RWPE2 (cell line): ENCODE measurements at regions not wholly inside any gene's neighbourhood (a gene's known extent, or its start where the extent isn't known, plus 50 kb on each side); places are given as distances from the start of the nearest gene placed in this dataset.
"Not testable (repeated sequence)": the region's sequence is repeated elsewhere in the genome, so short reads cannot be mapped to it uniquely, and the experiment has no call there.

ENCODE experiments used
- ATAC-seq: fragments of 200-7000 bp; cut with Tn5 transposase; 3 replicates; pipeline ENCODE4 v1.9.1; 2021; ENCODE audit warnings: low read depth
- DNase-seq: peaks from one replicate; pipeline ENCODE4 v3.0.0-alpha.2; 2020; ENCODE audit warnings: low spot score
- H3K27ac ChIP-seq: fragments of 450-650 bp; 2 replicates; pipeline ENCODE4 v1.5.1; 2017; ENCODE audit warnings: mild to moderate bottlenecking; ENCODE audit not compliant: poor library complexity, severe bottlenecking
- H3K27me3 ChIP-seq: fragments of 250-450 bp; sonication (Bioruptor Pico); 2 replicates; pipeline ENCODE4 v1.5.1; 2021; ENCODE audit warnings: mild to moderate bottlenecking, moderate library complexity; ENCODE audit not compliant: insufficient read depth, poor library complexity, severe bottlenecking
- H3K36me3 ChIP-seq: fragments of 250-450 bp; sonication (Bioruptor Pico); 2 replicates; pipeline ENCODE4 v1.5.1; 2020; ENCODE audit warnings: low read depth, mild to moderate bottlenecking, moderate library complexity
- H3K4me1 ChIP-seq: fragments of 250-450 bp; sonication (Bioruptor Pico); 2 replicates; pipeline ENCODE4 v1.5.1; 2021; ENCODE audit warnings: mild to moderate bottlenecking, moderate library complexity; ENCODE audit not compliant: insufficient read depth, poor library complexity, severe bottlenecking
- H3K4me3 ChIP-seq: fragments of 250-450 bp; sonication (Bioruptor Pico); 2 replicates; pipeline ENCODE4 v1.5.1; 2021; ENCODE audit warnings: mild to moderate bottlenecking, moderate library complexity; ENCODE audit not compliant: severe bottlenecking
- H3K9me3 ChIP-seq: fragments of 250-450 bp; sonication (Bioruptor Pico); 2 replicates; pipeline ENCODE4 v1.5.1; 2021; ENCODE audit warnings: mild to moderate bottlenecking, moderate library complexity; ENCODE audit not compliant: severe bottlenecking
- TF ChIP-seq, protein P1 (sequence below): fragments of 450-650 bp; IDR thresholded peaks from one replicate; pipeline ENCODE4 v1.5.1; 2017; ENCODE audit warnings: mild to moderate bottlenecking, moderate library complexity; ENCODE audit not compliant: poor library complexity, severe bottlenecking

GRCh38 chr7:27438881-27439589 is 196.4 kb downstream of the EVX1 start:
- H3K4me1 ChIP-seq: peaks cover 10% of the 10 kb centered on the region
- no peaks in the 10 kb centered on the region for H3K27me3 ChIP-seq
- no peaks in the 10 kb centered on the region for H3K9me3 ChIP-seq
- no peak overlapping the region for H3K27ac ChIP-seq
- ATAC-seq: no peak
- H3K4me3 ChIP-seq: no peak overlapping the region
- TF ChIP-seq, protein P1, sequence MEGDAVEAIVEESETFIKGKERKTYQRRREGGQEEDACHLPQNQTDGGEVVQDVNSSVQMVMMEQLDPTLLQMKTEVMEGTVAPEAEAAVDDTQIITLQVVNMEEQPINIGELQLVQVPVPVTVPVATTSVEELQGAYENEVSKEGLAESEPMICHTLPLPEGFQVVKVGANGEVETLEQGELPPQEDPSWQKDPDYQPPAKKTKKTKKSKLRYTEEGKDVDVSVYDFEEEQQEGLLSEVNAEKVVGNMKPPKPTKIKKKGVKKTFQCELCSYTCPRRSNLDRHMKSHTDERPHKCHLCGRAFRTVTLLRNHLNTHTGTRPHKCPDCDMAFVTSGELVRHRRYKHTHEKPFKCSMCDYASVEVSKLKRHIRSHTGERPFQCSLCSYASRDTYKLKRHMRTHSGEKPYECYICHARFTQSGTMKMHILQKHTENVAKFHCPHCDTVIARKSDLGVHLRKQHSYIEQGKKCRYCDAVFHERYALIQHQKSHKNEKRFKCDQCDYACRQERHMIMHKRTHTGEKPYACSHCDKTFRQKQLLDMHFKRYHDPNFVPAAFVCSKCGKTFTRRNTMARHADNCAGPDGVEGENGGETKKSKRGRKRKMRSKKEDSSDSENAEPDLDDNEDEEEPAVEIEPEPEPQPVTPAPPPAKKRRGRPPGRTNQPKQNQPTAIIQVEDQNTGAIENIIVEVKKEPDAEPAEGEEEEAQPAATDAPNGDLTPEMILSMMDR: no peak
- DNase-seq: no peak
- H3K36me3 ChIP-seq: no peaks in the 10 kb centered on the region

DNA sequence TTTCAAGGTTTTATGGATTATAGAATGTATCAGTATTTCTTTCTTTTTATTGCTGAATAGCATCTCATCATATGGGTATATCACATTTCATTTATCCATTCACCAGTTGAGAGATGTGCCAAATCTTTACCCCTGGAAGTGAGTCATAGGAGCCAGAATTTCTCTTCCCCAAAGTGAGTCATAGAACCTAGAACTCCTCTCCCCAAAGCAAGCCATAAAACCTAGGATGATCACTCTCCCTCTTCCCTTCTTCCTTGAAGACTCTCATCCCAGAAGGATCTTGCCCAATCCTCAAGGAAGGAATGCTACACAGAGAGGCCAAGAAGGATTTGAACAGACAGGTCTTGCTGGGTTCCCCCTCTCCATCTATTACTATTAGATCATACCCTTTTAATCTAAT is 199.9 kb downstream of the EVX1 start:
- Histone ChIP-seq H3K4me3 (no peak overlapping the region), H3K36me3 (no peaks in the 10 kb centered on the region), H3K9me3 (no peaks in the 10 kb centered on the region), H3K4me1 (peaks cover 10% of the 10 kb centered on the region), H3K27me3 (no peaks in the 10 kb centered on the region), H3K27ac (peak overlapping the region; percentile 10)
- ATAC-seq (peak; percentile 93), DNase-seq (no peak)
- TF ChIP-seq, protein P1: no peak

- H3K27me3 ChIP-seq, H3K36me3 ChIP-seq, DNase-seq, H3K27ac ChIP-seq, H3K4me1 ChIP-seq, H3K4me3 ChIP-seq, ATAC-seq, H3K9me3 ChIP-seq: not testable (repeated sequence)
These were observed 206.4 kb downstream of the EVX1 start for GRCh38 chr7:27449046-27449445.

DNA sequence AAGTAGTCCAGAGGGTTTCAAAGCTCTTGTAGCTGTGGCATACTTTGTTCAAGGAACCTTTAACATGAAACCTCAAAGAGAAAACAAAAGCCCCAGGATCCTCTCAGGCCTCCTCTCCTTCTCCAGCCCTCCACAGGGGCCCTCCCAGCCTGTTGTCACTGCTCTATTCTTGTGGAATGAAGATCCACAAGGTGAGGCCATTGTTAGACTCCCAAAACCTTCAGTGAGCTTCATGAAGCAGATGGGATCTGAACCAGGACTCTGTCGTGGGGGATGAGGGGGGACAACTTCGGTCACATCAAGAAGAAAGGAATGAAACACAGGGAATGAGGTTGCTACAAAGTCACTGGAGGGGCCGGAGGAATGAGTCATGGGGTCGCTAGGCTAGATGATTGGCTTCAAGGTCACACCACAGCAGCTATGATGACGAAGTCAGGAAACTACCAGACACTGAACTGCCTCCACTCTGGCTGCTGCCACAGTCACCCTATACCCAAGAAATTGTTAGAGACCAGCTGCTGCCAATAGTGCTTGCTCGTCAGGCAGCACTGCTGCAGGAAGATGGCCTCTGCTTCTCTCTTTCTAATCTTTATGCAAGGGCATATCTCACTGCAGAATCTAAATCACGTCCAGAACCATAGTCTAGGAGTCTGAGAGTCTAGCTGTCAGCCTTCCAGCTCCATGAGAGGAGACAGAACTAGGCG is 208.8 kb downstream of the HIBADH start:
- ATAC-seq (no peak), DNase-seq (no peak)
- no peaks in the 10 kb centered on the region for H3K27me3 ChIP-seq
- H3K27ac ChIP-seq: no peak overlapping the region
- H3K9me3 ChIP-seq: no peaks in the 10 kb centered on the region
- H3K4me1 ChIP-seq: no peaks in the 10 kb centered on the region
- H3K4me3 ChIP-seq: no peak overlapping the region
- TF ChIP-seq, protein P1: no peak
- H3K36me3 ChIP-seq: no peaks in the 10 kb centered on the region

GRCh38 chr7:27457120-27457519 is 205.6 kb downstream of the HIBADH start:
- H3K4me3 ChIP-seq, H3K27ac ChIP-seq, H3K27me3 ChIP-seq, H3K36me3 ChIP-seq, H3K4me1 ChIP-seq, DNase-seq, H3K9me3 ChIP-seq, ATAC-seq: not testable (repeated sequence)

DNA sequence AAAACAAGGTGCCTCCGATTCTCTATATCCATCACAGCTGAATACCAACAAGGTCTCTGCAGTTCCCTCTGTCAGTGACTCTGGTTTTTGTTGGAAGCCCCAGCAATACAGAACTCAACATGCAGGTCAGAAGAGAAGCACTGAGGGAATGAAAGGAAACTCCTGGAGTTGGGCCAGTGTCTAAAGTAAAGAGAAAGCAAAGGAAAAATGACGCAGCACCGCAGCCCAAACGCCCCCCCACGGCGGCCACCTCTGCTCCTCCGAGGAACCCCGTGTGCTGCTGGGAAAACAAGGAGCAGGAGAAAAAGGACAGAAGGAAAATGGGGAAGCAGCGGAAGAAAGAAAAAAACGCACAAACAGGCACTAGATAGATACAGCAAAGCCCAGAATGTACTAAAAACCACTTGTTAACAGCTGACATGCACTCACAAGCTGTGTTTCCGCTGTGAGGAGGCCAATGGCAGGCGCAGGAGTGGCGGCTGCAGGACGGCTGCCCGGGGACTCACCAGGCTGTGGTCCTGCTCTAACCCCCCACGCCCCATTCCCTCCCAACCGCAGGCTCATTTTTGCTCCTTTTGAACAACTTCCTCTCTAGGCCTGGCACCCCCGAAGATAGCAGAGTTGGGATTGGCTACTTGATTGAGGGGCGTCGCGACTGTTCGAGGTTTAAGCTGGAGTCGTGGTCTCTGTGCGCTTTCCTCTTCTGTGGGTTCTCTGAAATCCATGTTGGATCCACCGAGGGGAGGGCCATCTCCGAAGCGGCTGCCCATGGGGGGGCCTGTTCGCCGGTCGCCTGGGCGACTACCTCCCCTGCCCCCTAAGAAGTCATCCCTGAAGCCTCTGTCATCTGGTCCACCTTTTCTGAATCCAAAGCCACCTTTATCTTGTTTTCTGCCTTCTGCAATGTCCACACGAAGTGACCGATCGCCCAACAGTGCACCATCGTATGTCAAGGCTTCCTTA is 204.8 kb downstream of the HIBADH start:
- not testable (repeated sequence) for H3K36me3 ChIP-seq, DNase-seq, H3K4me3 ChIP-seq, H3K27me3 ChIP-seq, ATAC-seq, H3K27ac ChIP-seq, H3K4me1 ChIP-seq, H3K9me3 ChIP-seq
